ENCODE measurements at regions not wholly inside any gene's neighbourhood (a gene's known extent, or its start where the extent isn't known, plus 50 kb on each side); places are given as distances from the start of the nearest gene placed in this dataset.

- DNase-seq = no peak
Observed at GRCh38 chr14:104277416-104278213, 139.2 kb downstream of the KIF26A start.

DNA sequence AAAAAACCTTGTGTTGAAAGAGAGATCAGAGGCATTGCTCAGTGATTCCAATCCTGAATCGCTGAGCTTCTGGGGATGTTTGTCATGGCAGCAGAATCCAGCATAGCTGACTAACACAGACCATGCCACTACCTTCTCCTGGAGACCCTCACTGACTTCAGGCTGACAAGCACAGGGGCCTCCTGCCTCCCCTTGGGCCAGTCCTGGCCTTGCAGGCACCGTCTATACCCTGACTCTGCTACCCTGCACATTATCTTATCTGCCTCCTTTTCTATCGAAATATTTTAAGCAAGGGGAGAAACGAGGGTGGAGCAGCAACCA, 139.8 kb downstream of the KIF26A start:
- DNase-seq = no peak

DNA sequence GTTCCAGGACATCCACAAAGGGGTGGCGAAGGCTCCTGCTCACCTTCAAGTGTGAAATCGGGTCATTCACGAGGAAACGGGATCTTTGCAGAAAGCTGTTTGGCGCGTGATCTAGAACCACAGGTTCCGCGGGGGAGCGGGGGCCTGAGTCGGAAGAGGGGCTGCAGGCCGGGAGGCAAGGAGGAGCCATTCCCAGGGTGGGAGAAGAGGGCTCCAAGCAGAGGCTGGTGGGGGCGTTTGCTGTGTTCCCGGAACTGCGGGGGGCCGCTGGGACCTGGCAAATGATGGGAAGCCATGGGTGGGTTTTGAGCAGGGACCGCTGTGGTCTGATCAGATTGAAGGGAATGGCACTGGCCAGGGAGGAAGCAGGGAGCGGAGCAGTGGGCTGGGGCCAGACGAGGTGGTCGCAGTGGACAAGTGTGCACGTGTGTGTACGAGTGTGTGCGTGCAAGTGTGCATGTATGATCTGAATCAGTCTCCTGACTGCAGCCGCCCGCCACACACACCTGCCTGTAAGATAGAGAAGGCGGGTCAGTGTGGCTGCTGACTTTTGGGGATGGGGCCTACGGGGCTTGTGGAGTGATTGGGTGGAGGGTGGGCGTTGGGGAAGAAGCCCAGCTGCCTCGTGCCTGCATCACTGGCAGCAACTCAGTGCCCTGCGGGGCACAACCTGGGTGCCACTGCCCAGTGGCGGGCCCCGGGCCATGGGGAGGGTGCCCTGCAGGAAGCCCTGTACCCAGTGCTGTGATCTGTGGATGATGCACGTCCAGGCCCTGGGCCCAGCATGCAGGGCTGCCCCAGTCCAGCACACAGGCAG, 141.9 kb downstream of the KIF26A start:
- no peak for DNase-seq

GRCh38 chr14:104280902-104281767, 142.7 kb downstream of the KIF26A start:
- no peak for DNase-seq

- DNase-seq = no peak
Observed at GRCh38 chr14:104281768-104282301, 143.4 kb downstream of the KIF26A start.

GRCh38 chr14:104282332-104283196, 144.2 kb downstream of the KIF26A start:
- DNase-seq = no peak

DNA sequence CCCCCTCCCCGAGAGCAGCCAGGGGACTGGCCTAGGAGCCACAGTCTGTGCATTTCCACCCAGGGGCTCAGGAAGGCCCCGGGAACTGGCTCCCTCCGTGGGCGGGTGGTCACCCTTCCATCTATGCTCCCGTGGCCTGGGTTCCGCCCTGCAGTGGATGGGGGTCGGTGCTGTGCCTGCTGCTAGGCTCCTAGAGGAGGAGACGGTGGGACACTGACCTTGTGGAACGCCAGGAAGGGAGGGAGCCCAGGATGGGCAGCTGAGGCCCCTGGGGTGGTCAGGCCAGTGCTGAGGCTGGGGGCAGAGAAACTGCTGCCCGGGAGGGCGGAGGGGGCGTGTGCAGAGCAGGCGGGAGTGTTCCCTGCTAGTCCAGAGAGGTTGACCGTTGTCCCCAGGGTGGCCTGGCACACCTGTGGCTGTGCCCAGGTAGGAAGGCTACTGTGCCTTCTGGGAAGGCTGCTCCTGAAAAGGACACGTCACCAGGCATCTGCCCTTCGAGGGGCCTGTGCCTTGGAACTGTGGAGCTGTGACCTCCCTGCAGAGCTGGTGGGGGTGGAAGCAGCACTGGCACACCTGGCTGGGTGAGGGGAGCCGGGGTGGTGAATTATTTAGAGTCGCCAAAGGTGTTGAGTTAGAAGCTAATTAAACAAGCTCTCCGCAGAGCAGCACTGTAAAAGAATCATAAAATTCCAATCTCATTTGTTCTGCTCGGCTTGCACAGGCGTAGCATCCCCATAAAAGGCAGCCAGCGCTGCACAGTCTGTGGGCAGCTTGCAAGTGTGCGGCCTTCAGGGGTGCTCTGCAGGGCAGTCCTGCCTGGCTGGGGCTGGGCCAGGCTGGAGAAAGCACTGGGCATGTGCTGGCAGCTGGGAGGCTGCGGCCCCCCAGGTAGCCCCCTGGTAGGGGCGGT, 145.1 kb downstream of the KIF26A start:
- DNase-seq = no peak

DNA sequence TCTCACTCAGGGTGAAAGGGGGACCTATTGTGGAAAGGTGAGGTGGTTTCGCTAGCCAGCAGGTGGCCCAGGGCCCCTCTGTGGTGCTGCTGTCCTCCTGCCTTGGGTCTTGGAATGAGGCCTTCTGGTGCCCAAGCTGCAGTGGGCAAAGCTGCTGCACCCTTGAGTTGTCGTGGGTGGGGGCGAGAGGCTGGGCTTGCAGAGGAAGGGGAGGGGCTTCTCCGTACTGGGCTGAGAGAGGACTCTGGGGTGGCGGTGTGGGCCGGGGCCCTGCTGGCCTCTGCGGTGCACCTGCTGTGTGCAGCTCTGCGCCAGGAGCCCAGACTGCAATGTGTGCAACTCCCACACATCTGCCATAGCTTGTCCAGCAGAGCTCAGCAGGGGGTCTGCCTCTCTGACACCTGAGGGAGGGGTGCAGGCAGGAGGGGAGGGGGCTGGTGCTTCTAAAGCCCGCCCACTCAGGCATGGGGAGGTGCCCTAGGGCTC, 145.8 kb downstream of the KIF26A start:
- no peak for DNase-seq

DNA sequence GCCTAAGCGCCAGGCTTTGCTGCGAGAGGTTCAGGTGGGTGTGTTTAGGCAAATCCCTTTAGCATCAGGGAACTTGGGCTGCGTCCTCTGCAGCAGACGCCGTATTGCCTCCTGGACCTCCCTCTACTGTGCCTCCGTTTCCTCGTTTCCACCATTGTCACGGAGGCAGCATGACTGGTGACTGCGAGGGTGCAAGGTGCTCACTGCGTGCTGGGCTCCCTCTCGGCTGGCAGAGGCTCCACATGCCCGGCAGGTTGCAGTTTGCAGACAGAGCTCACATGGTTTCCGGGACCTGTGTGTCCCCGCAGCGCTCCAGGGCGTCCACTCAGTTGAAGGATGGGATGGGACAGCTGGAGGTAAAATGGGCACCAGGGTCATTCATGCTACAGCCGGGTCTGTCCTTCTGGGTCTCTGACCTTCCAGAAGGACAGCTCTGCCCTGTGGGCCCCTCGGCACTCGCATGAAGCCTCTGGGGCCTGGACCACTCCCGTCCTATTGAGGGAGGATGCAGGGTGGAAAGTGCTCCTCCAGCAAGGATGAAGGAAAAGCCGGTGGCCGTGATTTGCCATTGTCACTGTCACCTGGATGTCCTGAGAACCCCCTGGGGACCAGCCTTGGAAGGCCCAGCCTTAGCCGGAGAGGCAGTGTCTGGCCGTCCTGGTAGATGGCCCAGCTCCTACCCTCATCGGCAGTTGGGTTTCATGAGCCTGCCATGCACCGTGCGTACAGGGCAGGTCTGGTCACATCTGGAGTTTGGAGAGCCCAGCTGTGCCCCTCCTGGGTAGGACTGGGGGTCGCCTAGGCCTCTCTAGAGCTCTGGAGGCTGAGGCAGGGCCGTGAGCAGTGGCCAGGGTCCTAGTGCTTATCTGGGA, 146.5 kb downstream of the KIF26A start:
- no peak for DNase-seq

DNA sequence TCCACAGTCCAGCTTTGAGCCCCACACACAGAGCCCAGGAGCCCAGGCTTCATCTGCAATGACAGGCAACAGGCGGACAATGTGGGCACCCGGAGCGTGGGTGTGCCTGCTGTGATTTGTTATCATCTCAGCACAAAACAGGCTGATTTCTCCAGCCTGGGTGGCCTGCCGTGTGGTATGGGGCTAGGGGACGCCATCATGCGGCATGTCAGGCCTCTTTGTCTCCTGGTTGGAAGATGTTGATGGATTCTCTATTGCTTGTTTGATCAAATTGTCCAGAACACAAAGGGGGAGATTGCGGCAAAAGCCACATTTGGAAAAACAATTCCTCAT, 147.1 kb downstream of the KIF26A start:
- no peak for DNase-seq

DNA sequence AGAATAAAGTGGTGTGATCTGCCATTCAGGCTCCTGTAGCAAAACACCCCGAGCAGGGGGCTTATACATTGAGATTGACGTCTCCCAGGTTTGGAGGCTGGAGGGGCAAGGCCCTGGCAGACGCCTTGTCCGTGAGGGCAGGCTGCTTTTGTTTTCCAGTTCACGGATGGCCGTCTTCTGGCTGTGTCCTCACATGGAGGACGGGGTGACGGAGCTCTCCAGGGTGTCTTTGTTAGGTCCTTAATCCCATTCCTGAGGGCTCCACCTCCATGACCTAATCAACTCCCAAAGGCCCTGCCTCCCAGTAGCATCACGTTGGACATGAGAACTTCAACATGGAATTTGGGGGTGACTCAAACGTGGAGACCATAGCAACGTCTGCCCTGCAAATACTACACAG, 147.7 kb downstream of the KIF26A start:
- DNase-seq = no peak

GRCh38 chr14:104286496-104286895, 148.1 kb downstream of the KIF26A start:
- DNase-seq = no peak

- DNase-seq = no peak
Observed at GRCh38 chr14:104287301-104288009, 149.1 kb downstream of the KIF26A start.

DNA sequence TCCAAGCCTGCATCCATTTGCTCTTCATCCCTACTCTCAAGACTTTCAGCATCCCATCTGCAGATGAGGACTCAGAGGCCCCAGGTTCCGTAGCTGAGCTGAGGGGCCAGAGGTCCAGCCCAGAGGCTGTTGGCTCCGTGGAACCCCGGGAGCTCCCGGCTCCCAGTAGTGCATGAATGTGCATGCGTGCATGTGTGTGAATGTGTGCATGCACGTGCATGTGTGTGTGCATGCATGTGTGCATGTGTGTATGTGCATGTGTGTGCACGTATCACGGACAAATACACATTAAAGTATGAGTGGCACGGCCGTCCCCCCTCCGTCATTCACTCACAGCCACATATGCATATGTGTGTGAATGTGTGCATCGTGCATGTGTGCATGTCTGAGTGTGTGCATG, 149.9 kb downstream of the KIF26A start:
- DNase-seq = no peak

DNA sequence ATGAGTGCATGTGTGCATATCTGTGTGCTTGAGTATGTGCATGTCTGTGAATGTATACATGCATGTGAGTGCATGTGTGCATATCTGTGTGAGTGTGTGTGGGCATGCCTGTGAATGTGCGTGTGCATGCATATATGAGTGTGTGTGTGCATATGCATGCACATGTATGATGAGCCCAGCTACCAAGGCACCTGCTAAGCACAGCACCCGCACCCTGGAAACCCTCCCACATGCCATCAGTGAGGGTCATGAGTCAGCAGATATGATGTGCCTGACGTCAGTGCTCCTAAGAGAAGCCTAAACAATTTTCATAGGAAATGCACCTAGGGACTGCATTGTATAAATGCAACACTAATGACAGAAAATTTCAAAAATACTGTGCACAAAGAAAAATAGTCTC, 151.1 kb downstream of the KIF26A start:
- DNase-seq = no peak

GRCh38 chr14:104290058-104290667, 151.8 kb downstream of the KIF26A start:
- no peak for DNase-seq

- DNase-seq = no peak
Observed at GRCh38 chr14:104290756-104291122, 152.4 kb downstream of the KIF26A start.

DNA sequence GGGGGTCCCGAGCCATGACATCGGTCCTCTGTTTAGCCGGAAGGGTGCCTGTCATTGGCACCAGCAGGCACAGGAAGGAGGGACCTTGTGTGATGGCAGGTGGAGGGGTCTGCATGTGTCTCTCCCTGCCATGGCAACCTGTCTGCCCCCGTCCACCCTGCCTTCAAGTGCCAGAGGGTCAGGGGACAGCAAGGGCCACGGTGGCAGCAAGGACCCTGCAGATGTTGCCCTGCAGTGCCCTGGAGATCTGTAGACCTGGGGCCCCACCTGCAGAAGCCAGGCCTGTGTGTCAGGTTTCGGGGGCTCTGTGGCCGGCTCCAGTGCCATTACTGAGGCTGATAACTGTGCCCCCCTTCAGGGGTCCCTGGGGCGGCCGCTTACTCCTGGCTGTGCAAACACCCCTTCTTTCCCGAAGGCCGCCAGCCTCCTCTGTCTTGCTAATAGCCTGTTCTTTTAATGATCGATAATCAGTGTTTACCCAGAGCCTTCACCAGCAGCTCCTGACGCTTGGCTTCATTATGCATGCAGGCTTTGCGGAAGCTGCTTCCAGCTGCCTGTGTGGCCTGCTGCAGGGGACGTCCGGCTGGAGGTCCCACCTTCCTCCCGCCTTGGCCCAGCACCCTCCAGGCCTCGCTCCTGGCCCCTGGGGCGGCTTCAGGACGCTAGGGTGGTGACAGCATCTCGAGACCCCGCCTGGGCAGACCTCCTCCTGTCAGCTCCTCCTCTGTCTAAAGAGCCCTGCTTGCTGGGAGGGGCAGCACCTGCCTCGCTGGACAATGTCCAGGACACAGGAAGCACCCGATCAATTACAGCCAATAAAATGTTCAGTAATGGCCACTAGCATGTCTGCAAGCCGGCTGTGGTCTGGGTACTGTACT, 153.0 kb downstream of the KIF26A start:
- no peak for DNase-seq

Measured in effector CD4-positive, alpha-beta T cell (primary cell).